ENCODE measurements at regions not wholly inside any gene's neighbourhood (a gene's known extent, or its start where the extent isn't known, plus 50 kb on each side); places are given as distances from the start of the nearest gene placed in this dataset.
"Not testable (repeated sequence)": the region's sequence is repeated elsewhere in the genome, so short reads cannot be mapped to it uniquely, and the experiment has no call there.

GRCh38 chr5:176144508-176144907, 93.7 kb upstream of the SIMC1 start:
- H3K4me3 ChIP-seq: no peak overlapping the region
- no peak for TF ChIP-seq POLR2AphosphoS5 (IDR thresholded peaks at IDR 0.05)
- no peak for TF ChIP-seq POLR2A (IDR thresholded peaks at IDR 0.05)
- no peak for TF ChIP-seq CTCF (IDR thresholded peaks at IDR 0.05)
- no peak for TF ChIP-seq EP300 (IDR thresholded peaks at IDR 0.05)
- no peaks in the 10 kb centered on the region for H3K36me3 ChIP-seq
- no peak for ATAC-seq
- peaks cover 0 to 16% (median 0%) of the 10 kb centered on the region in 3 donors for H3K9me3 ChIP-seq
- peak overlapping the region in 2 of 4 donors; percentile 30 to 66 for H3K27ac ChIP-seq
- H3K27me3 ChIP-seq: no peaks in the 10 kb centered on the region
- WGBS, 2 donors (ENCODE audit: low coverage in 1 of 2): 20 to 57% methylated on average over 1 to 2 of the region's 2 CpGs
- H3K4me1 ChIP-seq: peaks cover 0 to 30% (median 0%) of the 10 kb centered on the region in 3 donors

GRCh38 chr5:176149948-176150347, 88.3 kb upstream of the SIMC1 start:
- H3K27ac ChIP-seq, H3K4me3 ChIP-seq, H3K36me3 ChIP-seq, ATAC-seq, H3K9me3 ChIP-seq: not testable (repeated sequence)
- H3K27me3 ChIP-seq: peaks cover 14% of the 10 kb centered on the region
- 100% methylated on average over 3 of the region's 3 CpGs; no CpG with 5 or more reads in 1 of the 2 donors for WGBS, 2 donors (ENCODE audit: low coverage in 1 of 2)
- peaks cover 0 to 16% (median 0%) of the 10 kb centered on the region in 3 donors for H3K4me1 ChIP-seq

- 62 to 71% methylated on average over 6 to 7 of the region's 9 CpGs for WGBS, 2 donors (ENCODE audit: low coverage in 1 of 2)
- H3K9me3 ChIP-seq: no peaks in the 10 kb centered on the region
- no peak overlapping the region for H3K27ac ChIP-seq
Observed at GRCh38 chr5:176151281-176151680, 86.9 kb upstream of the SIMC1 start.

GRCh38 chr5:176152191-176152929, 85.9 kb upstream of the SIMC1 start:
- Histone ChIP-seq H3K9me3 (no peaks in the 10 kb centered on the region), H3K36me3 (no peaks in the 10 kb centered on the region), H3K4me3 (no peak overlapping the region), H3K27me3 (peaks cover 14% of the 10 kb centered on the region), H3K27ac (no peak overlapping the region), H3K4me1 (peaks cover 0 to 11% (median 0%) of the 10 kb centered on the region in 3 donors)
- no peak for TF ChIP-seq EP300 (IDR thresholded peaks at IDR 0.05)
- TF ChIP-seq CTCF (IDR thresholded peaks at IDR 0.05): no peak
- no peak for TF ChIP-seq POLR2A (IDR thresholded peaks at IDR 0.05)
- no peak for TF ChIP-seq POLR2AphosphoS5 (IDR thresholded peaks at IDR 0.05)
- 47 to 68% methylated on average over 6 to 13 of the region's 13 CpGs for WGBS, 2 donors (ENCODE audit: low coverage in 1 of 2)
- ATAC-seq: no peak

More at GRCh38 chr5:176151281-176151680, 86.9 kb upstream of the SIMC1 start:
- no peak for TF ChIP-seq POLR2A (IDR thresholded peaks at IDR 0.05)
- TF ChIP-seq CTCF (IDR thresholded peaks at IDR 0.05): no peak
- TF ChIP-seq EP300 (IDR thresholded peaks at IDR 0.05): no peak
- no peak for TF ChIP-seq POLR2AphosphoS5 (IDR thresholded peaks at IDR 0.05)
- H3K4me3 ChIP-seq: no peak overlapping the region
- H3K27me3 ChIP-seq: peaks cover 14% of the 10 kb centered on the region
- H3K4me1 ChIP-seq: peaks cover 0 to 11% (median 0%) of the 10 kb centered on the region in 3 donors
- H3K36me3 ChIP-seq: no peaks in the 10 kb centered on the region
- no peak for ATAC-seq

GRCh38 chr5:176152930-176153311, 85.3 kb upstream of the SIMC1 start:
- WGBS, 2 donors (ENCODE audit: low coverage in 1 of 2): 70 to 93% methylated on average over 2 to 3 of the region's 3 CpGs
- Histone ChIP-seq H3K9me3 (no peaks in the 10 kb centered on the region), H3K36me3 (no peaks in the 10 kb centered on the region), H3K27me3 (peaks cover 14% of the 10 kb centered on the region), H3K4me1 (peaks cover 0 to 11% (median 0%) of the 10 kb centered on the region in 3 donors), H3K27ac (no peak overlapping the region), H3K4me3 (no peak overlapping the region)
- ATAC-seq: no peak
- TF ChIP-seq POLR2A (IDR thresholded peaks at IDR 0.05) (no peak), EP300 (IDR thresholded peaks at IDR 0.05) (no peak), CTCF (IDR thresholded peaks at IDR 0.05) (no peak), POLR2AphosphoS5 (IDR thresholded peaks at IDR 0.05) (no peak)

All from gastroesophageal sphincter (tissue), 4 donors.